Small intestine (tissue), 7 donors: ENCODE measurements at regions not wholly inside any gene's neighbourhood (a gene's known extent, or its start where the extent isn't known, plus 50 kb on each side); places are given as distances from the start of the nearest gene placed in this dataset.
"Not testable (repeated sequence)": the region's sequence is repeated elsewhere in the genome, so short reads cannot be mapped to it uniquely, and the experiment has no call there.

ENCODE experiments used
- DNase-seq, 2 donors: peaks; one replicate each; pipeline versions ENCODE4 v3.0.0 to v3.0.0-alpha.2; 2013
- FAIRE-seq: peaks from 2 replicates; lab custom pipeline; 2012; peaks lifted over from hg19 to GRCh38; lab: Jason Lieb, UNC
- H3K27ac ChIP-seq, 3 donors: one replicate each; pipeline ENCODE4 v1.5.1; 2013; ENCODE audit warnings: low read length in 2 of 3, mild to moderate bottlenecking in 2 of 3, control low read depth in 1 of 3, inconsistent platforms in 1 of 3, low read depth in 1 of 3, moderate library complexity in 1 of 3
- H3K27me3 ChIP-seq, 3 donors: one replicate each; pipeline ENCODE4 v1.6.1; 2013; ENCODE audit warnings: low read length in 3 of 3, inconsistent platforms in 1 of 3; ENCODE audit not compliant: control insufficient read depth in 3 of 3, insufficient read depth in 3 of 3
- H3K36me3 ChIP-seq, 3 donors: one replicate each; pipeline ENCODE4 v1.6.1; 2013; ENCODE audit warnings: low read length in 3 of 3, inconsistent platforms in 1 of 3, low read depth in 1 of 3, mild to moderate bottlenecking in 1 of 3, moderate library complexity in 1 of 3; ENCODE audit not compliant: control insufficient read depth in 3 of 3, insufficient read depth in 2 of 3
- H3K4me1 ChIP-seq, 3 donors: one replicate each; pipeline ENCODE4 v1.6.1; 2013; ENCODE audit warnings: low read length in 2 of 3, inconsistent platforms in 1 of 3, low read depth in 1 of 3, mild to moderate bottlenecking in 1 of 3, moderate library complexity in 1 of 3; ENCODE audit not compliant: control insufficient read depth in 3 of 3, insufficient read depth in 2 of 3
- H3K4me3 ChIP-seq, 3 donors: one replicate each; pipeline ENCODE4 v1.5.1; 2013; ENCODE audit warnings: low read length in 3 of 3, control low read depth in 1 of 3, inconsistent platforms in 1 of 3, low read depth in 1 of 3, mild to moderate bottlenecking in 1 of 3, moderate library complexity in 1 of 3
- H3K9me3 ChIP-seq, 2 donors: one replicate each; pipeline ENCODE4 v1.6.1; 2013; ENCODE audit warnings: low read depth in 1 of 2, low read length in 1 of 2; ENCODE audit not compliant: control insufficient read depth in 2 of 2, insufficient read depth in 1 of 2
- WGBS, 3 donors: extraction: QIAGEN DNeasy Blood & Tissue Kit; methylation state at CpG; one replicate each; pipeline ENCODE4 v1.1.7; 2013; 5-methylcytosine and 5-hydroxymethylcytosine counted together
- donor health status: healthy with polysubstance abuse.
- donor health status: control.
- donor health status: control.
- donor health status: Bipolar disorder and iron deficiency.
- donor health status: healthy.

DNA sequence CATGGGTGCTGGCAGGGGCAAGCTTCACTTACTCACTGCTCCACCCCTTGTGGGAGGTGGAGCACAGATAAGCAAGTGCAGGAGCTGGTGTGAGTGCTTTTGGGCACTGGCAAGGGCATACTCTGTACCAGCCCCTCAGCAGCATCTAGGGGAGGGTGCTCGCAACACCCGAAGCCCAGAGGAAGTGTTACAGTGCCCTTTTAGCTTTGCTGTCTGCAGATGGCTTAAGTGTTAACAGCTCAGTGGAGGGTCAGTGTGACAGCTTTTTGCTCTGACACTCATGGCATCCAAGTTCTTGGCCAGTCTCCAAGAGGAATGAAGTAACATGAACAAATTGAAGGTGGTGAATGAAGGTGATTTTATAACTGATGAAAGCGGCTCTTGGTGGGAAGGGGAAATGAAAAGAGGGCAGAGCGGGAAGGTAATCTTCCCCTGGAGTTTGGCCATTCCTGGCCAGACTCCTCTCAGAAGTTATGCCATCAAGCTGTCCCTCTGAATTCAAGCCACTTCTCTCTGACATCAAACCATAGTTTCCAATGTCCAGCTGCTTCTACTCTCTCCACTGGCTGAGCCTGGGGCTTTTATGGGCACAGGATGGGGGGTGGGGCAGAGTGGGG, 862.5 kb downstream of the KCNMA1 start:
- 93 to 95% (median 94%) methylated on average over 4 of the region's 4 CpGs for WGBS, 3 donors

DNA sequence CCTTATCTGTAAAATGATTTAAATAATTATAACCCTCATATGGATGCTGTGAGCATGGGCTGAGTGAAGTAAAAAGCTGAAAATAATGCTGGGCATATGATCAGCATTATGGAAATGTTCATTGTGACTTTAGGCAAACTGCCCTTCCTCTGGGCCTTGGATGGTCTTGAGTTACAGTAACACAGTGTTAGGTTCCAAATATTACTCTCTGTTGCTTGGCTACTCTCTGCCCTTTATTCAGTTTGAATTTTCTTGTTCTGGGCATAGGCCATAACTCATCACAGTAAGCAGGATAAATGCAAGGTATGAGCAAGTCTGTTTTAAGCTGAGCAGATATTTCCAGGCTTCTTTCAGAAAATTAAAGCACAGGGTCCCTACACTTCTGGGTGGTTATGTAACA, 868.0 kb downstream of the KCNMA1 start:
- FAIRE-seq (no peak), DNase-seq (no peak)
- H3K36me3 ChIP-seq = no peaks in the 10 kb centered on the region
- no peaks in the 10 kb centered on the region for H3K4me1 ChIP-seq
- H3K27me3 ChIP-seq = no peaks in the 10 kb centered on the region
- no peaks in the 10 kb centered on the region for H3K9me3 ChIP-seq
- no peak overlapping the region for H3K27ac ChIP-seq
- no peak overlapping the region for H3K4me3 ChIP-seq

More for the DNA sequence above, 862.5 kb downstream of the KCNMA1 start:
- no peak for FAIRE-seq
- H3K4me1 ChIP-seq = no peaks in the 10 kb centered on the region
- H3K27ac ChIP-seq = no peak overlapping the region
- no peaks in the 10 kb centered on the region for H3K36me3 ChIP-seq
- no peaks in the 10 kb centered on the region for H3K27me3 ChIP-seq
- H3K4me3 ChIP-seq = no peak overlapping the region
- peaks cover 0 to 9% of the 10 kb centered on the region in 2 donors for H3K9me3 ChIP-seq
- DNase-seq = no peak

DNA sequence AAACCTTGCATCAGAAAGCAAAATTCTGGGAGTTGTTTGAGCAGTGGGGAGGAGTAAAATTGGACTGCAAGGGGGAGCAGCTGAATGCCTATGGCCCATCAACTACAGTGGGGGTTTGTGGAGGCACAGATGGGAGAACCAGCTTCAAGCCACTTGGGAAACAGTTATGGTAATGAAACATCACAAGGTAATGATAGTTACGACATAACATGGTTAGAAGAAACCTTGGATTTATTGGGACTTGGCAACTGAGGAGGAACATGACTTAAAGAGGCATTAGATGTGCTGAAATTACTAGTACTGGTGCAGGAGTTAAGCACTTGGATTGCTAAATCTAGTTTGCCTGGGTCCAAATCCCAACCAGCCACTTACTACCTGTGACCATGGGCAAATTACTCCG, 868.4 kb downstream of the KCNMA1 start:
- no peaks in the 10 kb centered on the region for H3K4me1 ChIP-seq
- H3K9me3 ChIP-seq = no peaks in the 10 kb centered on the region
- no peak overlapping the region for H3K4me3 ChIP-seq
- no peaks in the 10 kb centered on the region for H3K36me3 ChIP-seq
- FAIRE-seq (no peak), DNase-seq (no peak)
- no peaks in the 10 kb centered on the region for H3K27me3 ChIP-seq
- 78 to 92% (median 79%) methylated on average over 2 of the region's 2 CpGs for WGBS, 3 donors
- H3K27ac ChIP-seq = no peak overlapping the region

DNA sequence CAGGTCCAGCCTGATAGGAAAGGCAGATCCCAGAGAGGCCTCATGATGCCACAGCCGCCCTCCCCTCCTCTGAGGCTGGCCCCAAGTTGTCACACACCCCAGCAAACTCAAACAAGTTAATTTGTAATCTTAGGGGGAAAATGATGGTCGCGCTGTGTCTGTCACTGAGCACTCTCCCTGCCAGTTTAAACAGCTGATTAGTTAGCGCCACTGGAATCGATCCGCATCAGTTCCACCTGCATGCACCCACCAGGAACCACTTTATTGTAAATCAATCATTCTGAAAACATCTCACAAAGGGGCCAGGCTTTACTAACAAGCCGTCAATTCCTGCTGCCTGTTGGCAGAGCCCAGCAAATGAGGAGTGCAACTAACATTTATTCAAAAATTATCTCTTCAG, 870.9 kb downstream of the KCNMA1 start:
- H3K4me1 ChIP-seq = no peaks in the 10 kb centered on the region
- no peaks in the 10 kb centered on the region for H3K36me3 ChIP-seq
- 37 to 61% (median 53%) methylated on average over 7 of the region's 7 CpGs for WGBS, 3 donors
- no peak for DNase-seq
- H3K9me3 ChIP-seq = no peaks in the 10 kb centered on the region
- H3K27ac ChIP-seq = no peak overlapping the region
- no peak overlapping the region for H3K4me3 ChIP-seq
- no peak for FAIRE-seq
- no peaks in the 10 kb centered on the region for H3K27me3 ChIP-seq

DNA sequence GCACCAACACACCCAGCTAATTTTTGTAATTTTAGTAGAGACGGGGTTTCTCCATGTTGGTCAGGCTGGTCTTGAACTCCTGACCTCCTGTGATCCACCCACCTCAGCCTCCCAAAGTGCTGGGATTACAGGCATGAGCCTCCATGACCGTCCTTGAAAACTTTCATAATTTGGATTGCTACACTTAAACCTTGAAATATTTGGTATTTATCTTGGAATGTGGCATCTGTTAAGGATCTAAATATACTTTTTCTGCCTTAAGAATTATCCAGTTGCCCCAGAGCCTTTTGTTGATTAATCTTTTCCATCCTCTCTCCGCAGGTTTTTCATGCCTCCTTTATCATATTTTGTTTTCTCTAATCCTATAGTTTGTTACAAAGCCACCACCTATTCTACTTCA, 872.7 kb downstream of the KCNMA1 start:
- not testable (repeated sequence) for H3K27ac ChIP-seq, H3K9me3 ChIP-seq, H3K4me3 ChIP-seq, H3K36me3 ChIP-seq, DNase-seq, H3K4me1 ChIP-seq, H3K27me3 ChIP-seq, FAIRE-seq
- 73 to 91% (median 84%) methylated on average over 3 of the region's 3 CpGs for WGBS, 3 donors

DNA sequence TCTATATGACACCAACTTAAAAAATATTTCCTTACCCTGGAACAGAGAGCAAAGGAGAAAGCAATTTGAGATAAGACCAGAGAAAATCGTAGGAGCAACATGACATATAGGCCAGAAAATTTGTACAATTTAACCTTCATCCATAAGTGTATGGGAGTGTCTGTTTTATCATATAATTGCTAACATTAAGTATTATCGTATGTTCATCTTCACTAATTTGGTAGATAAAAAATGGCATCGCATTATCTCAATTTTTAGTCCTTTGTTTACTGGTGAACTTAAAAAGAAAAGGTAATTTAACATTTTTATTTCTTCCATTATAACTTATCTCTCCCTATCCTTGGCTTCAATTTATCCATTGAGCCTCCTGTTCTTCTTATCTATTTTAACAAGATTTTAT, 873.4 kb downstream of the KCNMA1 start:
- DNase-seq (no peak), FAIRE-seq (no peak)
- Histone ChIP-seq H3K4me1 (no peaks in the 10 kb centered on the region), H3K27ac (no peak overlapping the region), H3K36me3 (no peaks in the 10 kb centered on the region), H3K9me3 (no peaks in the 10 kb centered on the region), H3K27me3 (no peaks in the 10 kb centered on the region), H3K4me3 (no peak overlapping the region)
- 58 to 79% (median 64%) methylated on average over 3 of the region's 3 CpGs for WGBS, 3 donors

DNA sequence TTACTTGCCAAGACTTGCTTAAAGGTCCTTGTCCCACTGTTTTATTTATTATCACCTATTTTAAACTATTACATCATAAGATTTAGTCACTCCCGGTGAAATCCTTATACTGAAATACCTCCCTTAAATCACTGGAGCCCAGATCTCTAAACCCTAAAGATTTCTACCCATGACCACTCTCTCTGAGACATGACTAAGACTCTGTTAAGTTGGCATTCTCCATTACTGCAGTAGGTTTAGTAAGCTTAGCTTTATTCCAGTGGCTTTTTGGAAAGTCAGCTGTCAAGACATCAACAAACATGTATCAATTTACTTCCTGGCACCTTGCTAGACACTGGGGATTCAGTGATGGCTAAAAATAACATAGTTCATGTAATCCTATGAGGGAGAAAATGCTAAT, 874.2 kb downstream of the KCNMA1 start:
- no peak overlapping the region for H3K4me3 ChIP-seq
- no peaks in the 10 kb centered on the region for H3K27me3 ChIP-seq
- no peak overlapping the region for H3K27ac ChIP-seq
- DNase-seq (no peak), FAIRE-seq (no peak)
- H3K36me3 ChIP-seq = no peaks in the 10 kb centered on the region
- H3K9me3 ChIP-seq = no peaks in the 10 kb centered on the region
- 50 to 64% (median 54%) methylated on average over 1 of the region's 1 CpG for WGBS, 3 donors
- H3K4me1 ChIP-seq = no peaks in the 10 kb centered on the region

DNA sequence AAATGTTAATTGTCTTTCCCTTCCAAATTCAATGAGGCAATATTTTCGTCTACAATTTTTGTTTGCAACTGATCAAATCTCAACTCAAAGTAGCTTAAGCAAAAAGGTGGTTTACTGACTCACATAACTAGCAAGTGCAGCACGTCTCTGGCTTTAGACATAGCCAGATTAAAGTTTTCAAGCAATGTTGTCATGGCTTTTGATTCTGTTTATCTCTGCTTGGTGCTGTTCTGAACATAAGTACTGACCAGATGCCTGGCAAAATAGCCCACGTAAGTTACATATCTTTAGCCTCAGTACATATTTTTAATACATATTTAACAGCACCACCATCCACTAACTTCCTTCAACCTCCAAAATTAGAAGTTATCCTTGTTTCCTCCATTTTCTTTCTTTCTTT, 877.9 kb downstream of the KCNMA1 start:
- 52 to 68% (median 68%) methylated on average over 3 of the region's 3 CpGs for WGBS, 3 donors
- H3K36me3 ChIP-seq = no peaks in the 10 kb centered on the region
- no peaks in the 10 kb centered on the region for H3K4me1 ChIP-seq
- FAIRE-seq (no peak), DNase-seq (no peak)
- no peak overlapping the region for H3K27ac ChIP-seq
- no peaks in the 10 kb centered on the region for H3K27me3 ChIP-seq
- H3K4me3 ChIP-seq = no peak overlapping the region
- no peaks in the 10 kb centered on the region for H3K9me3 ChIP-seq

DNA sequence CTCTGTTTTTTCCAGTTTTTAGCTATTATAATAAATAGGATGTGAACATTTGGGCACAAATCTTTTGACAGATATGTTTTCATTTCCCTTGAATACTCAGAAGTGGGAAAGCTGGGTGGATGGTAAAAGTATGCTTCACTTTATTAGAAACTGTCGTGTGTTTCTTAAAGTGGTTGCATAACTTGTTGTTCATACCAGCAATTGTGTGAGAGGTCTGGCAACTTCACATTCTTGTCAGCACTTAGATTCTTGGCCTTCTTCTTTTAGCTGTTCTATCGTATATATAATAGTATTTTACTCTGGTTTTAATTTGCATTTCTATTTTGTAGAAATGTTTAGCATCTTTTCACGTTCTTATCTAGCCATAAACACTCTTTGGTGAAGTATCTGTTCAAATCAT, 894.4 kb downstream of the KCNMA1 start:
- WGBS, 3 donors = 59 to 66% (median 62%) methylated on average over 3 of the region's 3 CpGs
- Histone ChIP-seq H3K4me3 (no peak overlapping the region), H3K36me3 (no peaks in the 10 kb centered on the region), H3K4me1 (no peaks in the 10 kb centered on the region), H3K27ac (no peak overlapping the region), H3K9me3 (no peaks in the 10 kb centered on the region), H3K27me3 (no peaks in the 10 kb centered on the region)
- no peak for DNase-seq
- no peak for FAIRE-seq
